B cell (primary cell): ENCODE measurements at regions not wholly inside any gene's neighbourhood (a gene's known extent, or its start where the extent isn't known, plus 50 kb on each side); places are given as distances from the start of the nearest gene placed in this dataset.

Source experiments
- CTCF ChIP-seq: fragments of 200-600 bp; IDR thresholded peaks from one replicate; pipeline ENCODE4 v1.8.0; 2022; ENCODE audit warnings: antibody characterized with exemption, mild to moderate bottlenecking
- EZH2 ChIP-seq: IDR thresholded peaks from 2 replicates; pipeline ENCODE4 v1.6.1; 2012; ENCODE audit warnings: borderline replicate concordance, low read depth, mild to moderate bottlenecking, moderate library complexity, low read length; ENCODE audit not compliant: insufficient read depth, poor library complexity, severe bottlenecking

- no peak for TF ChIP-seq EZH2
- no peak for TF ChIP-seq CTCF
Measured at GRCh38 chr2:150154308-150154797, 333.1 kb downstream of the RND3 start.
